NOMO-1 treated with dmso at 0.1 percent for 144 hours (cell line): ENCODE measurements at regions not wholly inside any gene's neighbourhood (a gene's known extent, or its start where the extent isn't known, plus 50 kb on each side); places are given as distances from the start of the nearest gene placed in this dataset.
A peak's percentile ranks its signal among the peaks of the same experiment; 100 is the strongest.
"Not testable (repeated sequence)": the region's sequence is repeated elsewhere in the genome, so short reads cannot be mapped to it uniquely, and the experiment has no call there.

ENCODE experiments used
- DNase-seq: peaks from one replicate; lab custom pipeline; 2025; ENCODE audit not compliant: unreplicated experiment; lab: John Stamatoyannopoulos, UW

- not testable (repeated sequence) for DNase-seq
Measured at GRCh38 chr17:27365329-27365945, 71.5 kb downstream of the WSB1 start.

DNA sequence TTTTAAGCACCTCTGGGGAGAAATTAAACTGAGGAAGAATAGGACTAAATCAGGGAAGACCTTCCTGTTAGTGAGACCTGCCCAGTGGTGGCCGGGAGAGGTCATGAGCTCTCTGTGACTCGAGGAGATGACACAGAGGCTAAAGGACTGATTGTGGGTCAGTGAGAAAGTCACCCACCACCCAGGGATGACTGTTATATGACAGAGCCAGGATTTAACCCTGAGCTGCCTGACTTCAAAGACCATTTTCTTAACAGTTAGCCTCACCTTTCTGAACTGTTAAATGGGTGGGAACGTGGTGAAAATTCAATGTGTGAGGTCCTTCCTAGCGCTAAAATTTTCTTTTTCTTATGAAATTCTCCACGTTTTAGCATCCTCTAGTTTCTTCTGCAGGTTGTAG is 72.5 kb downstream of the WSB1 start:
- no peak for DNase-seq

DNA sequence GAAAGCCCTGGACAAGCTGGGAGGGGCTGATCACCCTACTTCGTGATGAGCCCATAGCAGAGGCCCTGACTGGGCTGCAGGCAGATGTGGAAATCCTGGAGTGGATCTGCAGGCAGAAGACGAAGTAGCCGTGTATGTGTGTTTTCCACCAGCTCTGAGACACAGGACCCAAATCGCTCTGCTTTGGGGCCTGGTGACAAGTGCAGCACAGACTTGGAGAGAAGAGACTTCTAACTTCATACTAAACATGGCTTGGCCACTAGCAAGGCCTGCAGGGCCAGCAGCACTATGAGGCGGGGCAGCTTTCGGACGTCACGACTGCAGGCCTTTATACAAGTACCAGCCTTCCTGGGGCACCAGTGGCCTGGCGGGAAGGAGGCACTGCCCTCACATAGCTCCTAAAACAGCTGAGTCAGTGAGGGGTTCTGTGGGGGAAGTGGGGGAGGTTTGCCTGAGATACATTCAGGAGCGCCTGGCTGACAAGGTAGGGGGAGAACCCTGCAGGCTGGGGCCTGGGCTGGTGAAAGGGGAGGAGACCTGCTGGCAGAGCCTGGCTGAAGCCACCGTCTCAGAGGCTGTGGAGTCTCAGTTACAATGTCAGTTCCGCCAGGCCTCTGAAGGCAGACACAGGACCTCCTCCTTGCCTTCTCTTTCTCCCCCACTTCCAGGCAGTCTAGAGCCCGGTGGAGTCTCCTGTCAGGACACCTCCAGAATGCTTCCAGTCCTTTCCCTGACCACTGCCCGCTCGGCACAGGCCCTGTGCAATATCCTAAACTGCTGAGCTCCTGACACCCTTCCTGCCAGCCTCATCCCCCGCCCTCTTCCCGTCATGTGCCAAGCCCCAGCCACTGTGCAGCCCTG is 73.4 kb downstream of the WSB1 start:
- DNase-seq, result no peak

GRCh38 chr17:27368151-27368795 is 74.4 kb downstream of the WSB1 start:
- no peak for DNase-seq

DNA sequence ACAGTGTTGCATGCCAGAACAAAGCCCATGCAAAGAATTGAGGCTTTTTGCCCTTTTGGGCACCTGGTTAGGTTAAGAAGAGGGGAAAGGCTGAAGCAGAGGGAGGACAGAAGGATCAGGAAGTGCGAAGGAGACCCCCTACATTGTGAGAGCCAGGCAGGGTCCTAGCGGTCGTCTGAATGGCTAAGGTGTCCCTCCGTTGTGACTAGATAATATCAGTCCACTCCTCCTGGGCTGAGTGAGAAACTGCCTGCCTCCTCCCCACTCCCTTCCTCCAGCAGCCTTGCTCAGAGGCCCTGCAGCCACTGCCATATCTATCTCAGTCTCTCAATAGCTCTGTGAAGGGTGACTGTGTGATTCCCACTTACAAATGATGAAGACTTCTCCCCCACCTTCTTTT is 75.1 kb downstream of the WSB1 start:
- no peak for DNase-seq

GRCh38 chr17:27370776-27371175 is 76.9 kb downstream of the WSB1 start:
- no peak for DNase-seq

GRCh38 chr17:27373695-27374094 is 79.8 kb downstream of the WSB1 start:
- DNase-seq, result not testable (repeated sequence)

DNA sequence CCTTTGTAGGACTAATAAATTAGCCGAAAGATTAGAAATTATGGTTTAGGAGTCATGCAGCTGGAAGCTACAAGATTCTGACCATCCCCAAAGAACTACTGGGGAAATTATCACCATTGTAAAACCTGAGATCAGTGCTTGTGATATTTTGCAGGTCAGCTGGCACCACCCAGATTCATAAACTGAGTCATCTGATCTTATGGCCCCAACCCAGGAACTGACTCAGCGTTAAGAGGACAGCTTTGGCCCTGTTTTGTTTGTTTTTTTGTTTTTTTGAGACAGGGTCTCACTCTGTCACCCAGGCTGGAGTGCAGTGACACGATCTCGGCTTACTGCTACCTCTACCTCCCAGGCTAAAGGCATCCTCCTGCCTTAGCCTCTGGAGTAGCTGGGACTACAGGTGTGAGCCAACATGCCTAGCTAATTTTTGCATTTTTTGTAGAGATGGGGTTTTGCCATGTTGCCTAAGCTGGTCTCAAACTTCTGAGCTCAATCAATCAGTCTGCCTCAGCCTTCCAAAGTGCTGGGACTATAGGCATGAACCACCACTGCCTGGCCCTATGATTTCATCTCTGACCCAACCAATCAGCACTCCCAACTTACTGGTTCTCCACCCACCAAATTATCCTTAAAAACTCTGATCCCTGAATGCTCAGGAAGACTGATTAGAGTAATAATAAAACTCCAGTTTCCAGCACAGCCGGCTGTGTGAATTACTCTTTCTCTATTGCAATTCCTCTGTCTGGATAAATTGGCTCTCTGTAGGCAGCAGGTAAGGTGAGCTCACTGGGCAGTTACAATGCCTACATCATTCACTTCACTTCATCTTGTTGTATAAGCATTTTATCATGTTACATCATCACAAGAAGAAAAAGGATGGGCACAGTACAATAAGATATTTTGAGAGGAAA is 79.4 kb upstream of the KSR1 start:
- DNase-seq, result no peak

DNA sequence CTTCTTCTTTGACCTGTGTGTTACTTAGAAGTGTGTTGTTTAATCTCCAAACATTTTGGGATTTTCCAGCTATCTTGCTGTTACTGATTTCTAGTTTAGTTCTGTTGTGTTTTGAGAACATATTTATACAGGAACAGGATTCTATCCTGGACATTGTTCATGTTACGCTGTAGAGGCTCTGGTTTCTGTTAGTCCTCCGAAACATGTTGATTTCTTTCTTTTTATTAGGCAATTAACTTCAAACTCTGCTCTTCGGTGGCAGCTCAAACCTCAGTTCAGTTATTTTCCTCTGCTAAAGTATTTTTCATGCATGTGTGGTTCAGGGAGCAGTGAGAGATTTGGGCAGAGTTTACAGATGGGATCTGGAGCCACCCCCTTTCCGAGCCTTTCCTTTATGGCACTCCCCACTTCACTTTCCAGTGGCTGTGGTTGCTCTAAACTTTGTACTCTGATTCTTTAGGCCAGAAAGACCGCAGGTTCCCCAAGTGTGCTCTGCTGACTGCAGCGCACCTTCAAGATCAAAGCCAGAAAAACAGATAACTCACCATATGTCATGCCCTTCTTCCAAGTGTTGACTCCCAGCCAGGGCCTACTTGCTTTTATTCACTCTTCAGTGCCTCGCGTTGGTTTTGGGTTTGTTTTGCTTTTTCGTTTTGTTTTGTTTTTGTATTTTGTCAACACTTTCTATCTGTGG is 77.6 kb upstream of the KSR1 start:
- DNase-seq, result no peak

DNA sequence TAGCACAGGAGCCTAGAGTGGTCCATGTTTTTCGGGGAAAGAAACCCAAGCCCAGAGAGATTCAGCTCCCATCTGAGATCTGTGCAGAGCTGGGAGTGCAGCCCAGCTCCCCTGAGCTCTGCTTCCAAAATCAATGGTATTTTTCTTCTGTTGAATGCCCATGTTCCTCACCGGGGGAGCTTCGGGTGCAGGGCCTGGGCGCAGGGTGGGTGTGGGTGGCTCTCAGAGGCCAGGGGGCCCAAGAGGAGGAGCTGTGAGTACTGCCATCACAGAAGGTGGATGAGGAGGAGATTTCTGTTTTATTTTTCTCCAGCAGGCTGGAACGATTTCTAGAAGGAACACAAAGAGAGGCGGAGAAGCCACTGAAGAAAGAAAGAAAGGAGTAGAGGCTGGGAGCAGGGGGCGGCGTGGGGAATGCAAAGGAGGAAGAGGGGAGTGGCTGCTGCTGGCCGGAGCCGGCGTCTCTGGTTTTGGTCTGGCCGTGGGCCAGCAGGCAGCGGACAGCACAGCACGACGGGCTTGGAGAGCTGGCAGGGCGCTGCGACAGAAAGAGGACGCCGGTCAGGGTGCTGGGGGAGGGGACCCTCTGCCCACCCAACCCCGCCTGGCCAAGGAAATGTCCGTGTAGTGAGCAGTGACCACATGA is 76.2 kb upstream of the KSR1 start:
- no peak for DNase-seq

DNA sequence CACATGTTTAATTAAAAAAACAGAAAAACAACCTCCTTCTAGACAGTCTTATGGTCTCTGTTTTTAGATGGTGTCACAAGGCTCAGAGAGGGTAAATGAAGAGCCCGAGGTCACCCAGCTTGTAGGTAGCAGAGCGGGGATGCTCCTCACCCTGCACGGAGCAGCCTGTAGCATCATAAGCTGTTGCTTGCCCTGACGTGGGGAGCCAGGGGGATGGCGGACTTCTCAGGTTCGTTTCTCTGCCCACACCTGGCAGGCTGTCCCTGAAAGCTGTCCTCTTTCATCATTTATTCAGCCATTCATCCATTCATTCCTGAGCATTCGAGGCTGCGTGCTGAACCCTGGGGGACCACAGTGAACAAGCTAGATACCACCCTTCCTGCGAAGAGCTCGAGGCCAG is 75.7 kb upstream of the KSR1 start:
- DNase-seq, result no peak

GRCh38 chr17:27381007-27381501 is 75.2 kb upstream of the KSR1 start:
- peak; percentile 75 for DNase-seq

DNA sequence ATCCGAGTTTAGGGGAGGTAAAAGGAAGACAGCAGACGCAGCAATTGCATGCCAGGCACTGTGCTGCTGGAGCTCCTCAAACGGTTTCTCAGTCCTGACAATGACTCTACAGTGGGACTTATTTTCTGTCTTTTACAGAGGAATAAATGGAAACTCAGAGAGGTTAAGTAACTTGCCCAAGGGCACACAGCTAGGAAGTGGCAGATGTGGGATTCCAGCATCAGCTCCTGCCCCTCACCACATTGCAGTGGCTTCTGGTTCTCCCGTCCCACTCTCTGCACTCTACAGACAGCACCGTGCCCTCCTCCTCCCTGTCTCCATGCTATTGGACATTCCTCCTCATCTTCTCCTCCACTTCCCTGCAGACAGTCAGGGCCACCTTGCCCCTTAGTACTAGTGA is 74.2 kb upstream of the KSR1 start:
- DNase-seq, result no peak

GRCh38 chr17:27384261-27384701 is 72.0 kb upstream of the KSR1 start:
- DNase-seq, result no peak

DNA sequence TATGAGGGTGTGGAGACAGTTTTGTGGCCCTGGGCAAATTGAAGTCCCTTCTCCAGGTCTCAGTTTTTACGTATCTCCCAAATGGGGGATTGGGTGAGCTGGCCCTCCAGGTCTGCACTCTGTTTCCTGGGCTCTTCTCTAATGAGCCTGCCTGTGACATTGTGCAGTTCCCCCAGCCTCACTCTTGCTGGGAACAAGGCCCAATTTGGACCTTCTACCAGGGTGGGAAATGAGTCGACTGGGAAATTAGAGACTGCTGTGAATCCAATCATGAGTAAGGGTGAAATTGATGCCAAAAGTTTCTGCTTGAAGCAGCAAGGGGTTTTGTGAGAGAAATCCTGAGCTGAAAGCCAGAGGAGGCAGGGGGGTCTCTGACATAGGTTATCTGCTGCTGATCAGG is 71.5 kb upstream of the KSR1 start:
- no peak for DNase-seq

- no peak for DNase-seq
Measured at GRCh38 chr17:27385626-27386025, 70.6 kb upstream of the KSR1 start.

GRCh38 chr17:27386206-27387075 is 69.8 kb upstream of the KSR1 start:
- no peak for DNase-seq

- no peak for DNase-seq
Measured at GRCh38 chr17:27389542-27390140, 66.6 kb upstream of the KSR1 start.
